GM10248 (cell line): ENCODE measurements at regions not wholly inside any gene's neighbourhood (a gene's known extent, or its start where the extent isn't known, plus 50 kb on each side); places are given as distances from the start of the nearest gene placed in this dataset.

ENCODE experiments used
- CTCF ChIA-PET: fragments of 300-600 bp; sonication (Branson Sonifier 250); formaldehyde crosslinking; extraction: SDS; loops from one replicate; lab custom pipeline; 2021; ENCODE audit warnings: antibody characterized with exemption; lab: Yijun Ruan, JAX
- POLR2A ChIA-PET: fragments of 350-650 bp; sonication (Branson Sonifier 250); formaldehyde crosslinking; extraction: SDS; loops from one replicate; lab custom pipeline; 2020; ENCODE audit warnings: antibody characterized with exemption; lab: Yijun Ruan, JAX
- DNase-seq: peaks from one replicate; pipeline ENCODE4 v3.0.0; 2012; ENCODE audit errors: extremely low spot score
- CTCF ChIP-seq: IDR thresholded peaks from 2 replicates; pipeline ENCODE4 v1.5.1; 2012; ENCODE audit warnings: mild to moderate bottlenecking, low read depth; ENCODE audit errors: extremely low read depth, missing control alignments, control extremely low read depth

GRCh38 chr11:105230586-105230985 is 91.0 kb upstream of the CARD18 start:
- DNase-seq, result no peak
- no peak for TF ChIP-seq CTCF
- CTCF ChIA-PET, result interaction anchor here (1.2 to 1.9 kb wide), 3 partner anchors 14 to 30 kb away, joined by 3 to 7 read pairs (median 3); no protein-coding TSS in a partner anchor
- POLR2A ChIA-PET, result no interaction called here

DNA sequence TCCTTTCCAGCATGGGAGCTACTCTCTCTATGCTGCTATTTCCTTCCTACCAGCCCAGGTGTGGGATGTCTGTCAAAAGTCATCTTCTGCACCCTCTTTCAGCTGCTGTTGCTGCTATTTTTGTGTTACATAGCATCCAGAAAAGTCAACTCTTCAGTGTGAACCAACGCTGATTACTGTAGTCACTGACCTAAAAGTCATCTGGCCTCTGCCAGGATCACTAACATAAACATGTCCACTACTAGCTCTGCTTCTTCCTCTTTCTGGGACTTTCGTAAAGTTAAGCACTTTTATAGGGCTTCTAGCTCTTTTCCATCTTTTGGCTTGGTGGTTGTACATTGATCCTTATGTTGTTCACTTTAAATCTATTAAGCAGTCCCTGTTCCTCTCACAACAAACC is 90.2 kb upstream of the CARD18 start:
- DNase-seq, result no peak
- ChIA-PET POLR2A (no interaction called here), CTCF (interaction anchor here (1.2 to 1.9 kb wide), 2 partner anchors 15 to 31 kb away, joined by 3 to 7 read pairs; no protein-coding TSS in a partner anchor)
- TF ChIP-seq CTCF, result no peak

DNA sequence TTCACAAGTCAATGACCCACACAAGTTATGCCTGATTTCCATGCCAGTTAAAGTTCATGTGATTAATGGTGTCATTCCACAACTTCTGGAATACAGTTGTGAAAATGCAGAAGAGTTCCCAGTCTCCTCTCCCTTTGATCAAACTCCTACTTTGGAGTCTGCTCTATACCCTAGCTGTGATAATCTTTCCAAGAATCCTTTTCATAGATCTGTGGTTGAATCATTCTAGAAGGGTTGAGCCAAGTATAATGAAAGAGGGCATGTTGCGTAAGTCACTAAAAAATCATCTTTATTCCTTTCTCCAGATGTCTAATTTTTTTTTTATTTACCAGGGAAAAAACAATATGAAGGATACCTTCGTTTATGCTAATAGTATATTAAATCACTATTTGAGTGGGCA is 89.7 kb upstream of the CARD18 start:
- POLR2A ChIA-PET, result no interaction called here
- no peak for TF ChIP-seq CTCF
- CTCF ChIA-PET, result interaction anchor here (1.2 to 1.9 kb wide), 2 partner anchors 15 to 31 kb away, joined by 3 to 7 read pairs; no protein-coding TSS in a partner anchor

DNA sequence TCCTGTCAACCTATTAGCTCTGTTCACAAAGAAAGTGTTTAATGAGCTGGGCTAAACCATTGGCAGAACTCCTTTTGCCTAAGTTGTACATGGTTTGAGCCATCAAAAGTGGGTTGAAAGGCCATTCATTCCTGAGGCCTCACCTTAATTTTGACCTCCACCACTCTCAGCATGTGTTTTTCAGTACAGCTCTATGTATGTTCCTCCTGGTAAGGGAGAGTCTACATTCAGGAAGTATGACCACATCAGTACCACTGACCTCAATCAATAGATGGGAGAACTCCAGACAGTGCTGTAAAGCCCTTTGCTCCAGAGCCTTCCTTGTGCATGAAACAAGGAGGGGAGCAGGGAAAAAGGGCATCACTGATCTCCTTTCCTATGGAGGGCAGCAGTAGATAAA is 87.8 kb upstream of the CARD18 start:
- POLR2A ChIA-PET, result no interaction called here
- CTCF ChIA-PET, result interaction anchor here (1.0 to 1.1 kb wide), 2 partner anchors 8 to 22 kb away, joined by 3 to 4 read pairs; no protein-coding TSS in a partner anchor
- DNase-seq, result no peak
- TF ChIP-seq CTCF, result no peak

More for the DNA sequence above, 89.7 kb upstream of the CARD18 start:
- no peak for DNase-seq

DNA sequence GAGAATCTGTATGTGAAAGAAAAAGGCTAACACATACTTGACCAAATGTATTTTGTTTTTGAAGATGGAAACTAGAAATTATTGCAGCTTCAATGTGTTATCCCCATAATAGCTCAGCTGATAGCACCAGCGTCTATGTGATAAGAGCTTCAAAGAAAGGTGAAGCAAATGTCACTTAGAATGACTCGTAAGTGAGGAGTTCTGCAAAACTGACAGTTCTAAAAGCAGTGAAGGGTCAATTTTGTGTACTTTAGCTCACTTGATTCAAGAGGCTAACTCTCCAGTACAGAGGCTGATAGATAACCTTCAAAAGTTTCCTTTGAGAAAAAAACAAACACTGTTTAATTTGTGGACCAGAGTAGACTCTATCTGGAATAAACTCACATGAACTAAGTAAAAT is 87.2 kb upstream of the CARD18 start:
- ChIA-PET POLR2A (no interaction called here), CTCF (interaction anchor here (1.1 kb wide), 1 partner anchor 22 kb away, joined by 3 read pairs; no protein-coding TSS in a partner anchor)
- no peak for TF ChIP-seq CTCF
- DNase-seq, result no peak

- TF ChIP-seq CTCF, result no peak
- DNase-seq, result no peak
- ChIA-PET POLR2A (no interaction called here), CTCF (interaction anchor here (1.1 kb wide), 1 partner anchor 23 kb away, joined by 3 read pairs; no protein-coding TSS in a partner anchor)
These were observed 86.5 kb upstream of the CARD18 start for GRCh38 chr11:105226091-105226490.
